Body of pancreas (tissue), 4 donors: ENCODE measurements at regions not wholly inside any gene's neighbourhood (a gene's known extent, or its start where the extent isn't known, plus 50 kb on each side); places are given as distances from the start of the nearest gene placed in this dataset.

Experiments
- ATAC-seq: fragments of 150-250 bp; one replicate; pipeline ENCODE4 v1.9.1; 2016
- DNase-seq, 4 donors: peaks; one replicate each; pipeline ENCODE4 v3.0.0-alpha.2; 2019
- H3K27ac ChIP-seq, 4 donors: fragments of 200-600 bp; sonication (generic); 1 replicate in 3 of 4; 2 replicates in 1 of 4; pipeline versions ENCODE4 v1.5.1 to v1.6.1; 2016 to 2019; ENCODE audit warnings: mild to moderate bottlenecking in 1 of 4, mixed read lengths in 1 of 4, moderate library complexity in 1 of 4
- H3K27me3 ChIP-seq, 2 donors: fragments of 200-600 bp; sonication (generic); one replicate each; pipeline ENCODE4 v1.6.0; 2016; ENCODE audit warnings: mild to moderate bottlenecking in 1 of 2
- H3K36me3 ChIP-seq, 2 donors: fragments of 200-600 bp; sonication (generic); replicated peaks in 1 of 2; 2 replicates each; pipeline ENCODE4 v1.5.1; 2016; ENCODE audit warnings: low read depth in 2 of 2; ENCODE audit not compliant: insufficient read depth in 1 of 2
- H3K4me1 ChIP-seq: fragments of 200-600 bp; sonication (generic); one replicate; pipeline ENCODE4 v1.6.0; 2016
- H3K4me3 ChIP-seq, 2 donors: fragments of 200-600 bp; sonication (generic); 1 replicate in 1 of 2; 2 replicates in 1 of 2; pipeline ENCODE4 v1.5.1; 2016 to 2019
- H3K9me3 ChIP-seq, 3 donors: fragments of 200-600 bp; sonication (generic); 1 replicate in 2 of 3; 2 replicates in 1 of 3; pipeline ENCODE4 v1.5.1; 2016
- CTCF ChIP-seq, 7 experiments: fragments of 450-650 bp in 4 of 7; fragments of 200-600 bp in 3 of 7; sonication (generic) in 3 of 7; IDR thresholded peaks; one replicate each; pipeline ENCODE4 v1.5.1; 2016 to 2019; ENCODE audit warnings: antibody characterized with exemption in 7 of 7
- POLR2A ChIP-seq, 3 donors: fragments of 450-650 bp; IDR thresholded peaks; one replicate each; pipeline ENCODE4 v1.6.1; 2016; ENCODE audit warnings: antibody characterized with exemption in 3 of 3, mild to moderate bottlenecking in 2 of 3
- WGBS, 2 donors: methylation state at CpG; one replicate each; pipeline ENCODE4 v1.1.5; 2017; 5-methylcytosine and 5-hydroxymethylcytosine counted together
- intact Hi-C: fragments of 100-400 bp; cut with DNase I; formaldehyde crosslinking; loops from one replicate; pipeline ENCODE4 v1.15.1; 2023

- no peaks in the 10 kb centered on the region for H3K9me3 ChIP-seq
- no peaks in the 10 kb centered on the region for H3K27me3 ChIP-seq
- intact Hi-C loops, result no loop called here
- no peak for DNase-seq
- H3K36me3 ChIP-seq, result no peaks in the 10 kb centered on the region
- 27 to 34% methylated on average over 2 of the region's 2 CpGs for WGBS, 2 donors
- no peak overlapping the region for H3K27ac ChIP-seq
- H3K4me3 ChIP-seq, result no peak overlapping the region
- H3K4me1 ChIP-seq, result no peaks in the 10 kb centered on the region
- no peak for ATAC-seq
- no peak for TF ChIP-seq POLR2A (IDR thresholded peaks at IDR 0.05)
- no peak for TF ChIP-seq CTCF (IDR thresholded peaks at IDR 0.05)
Measured at GRCh38 chr15:97077975-97078374, 747.5 kb downstream of the NR2F2 start.

- DNase-seq (no peak), ATAC-seq (no peak)
- no peak overlapping the region for H3K27ac ChIP-seq
- no peak for TF ChIP-seq POLR2A (IDR thresholded peaks at IDR 0.05)
- no peak for TF ChIP-seq CTCF (IDR thresholded peaks at IDR 0.05)
- no peaks in the 10 kb centered on the region for H3K4me1 ChIP-seq
- 13 to 22% methylated on average over 5 to 6 of the region's 6 CpGs for WGBS, 2 donors
- H3K4me3 ChIP-seq, result no peak overlapping the region
- H3K36me3 ChIP-seq, result no peaks in the 10 kb centered on the region
- intact Hi-C loops, result no loop called here
- H3K27me3 ChIP-seq, result no peaks in the 10 kb centered on the region
- H3K9me3 ChIP-seq, result no peaks in the 10 kb centered on the region
Measured at GRCh38 chr15:97078591-97078990, 748.1 kb downstream of the NR2F2 start.

GRCh38 chr15:97081666-97082226 is 751.2 kb downstream of the NR2F2 start:
- TF ChIP-seq CTCF (IDR thresholded peaks at IDR 0.05) (no peak), POLR2A (IDR thresholded peaks at IDR 0.05) (no peak)
- WGBS, 2 donors, result 61 to 65% methylated on average over 6 of the region's 6 CpGs
- ATAC-seq, result no peak

DNA sequence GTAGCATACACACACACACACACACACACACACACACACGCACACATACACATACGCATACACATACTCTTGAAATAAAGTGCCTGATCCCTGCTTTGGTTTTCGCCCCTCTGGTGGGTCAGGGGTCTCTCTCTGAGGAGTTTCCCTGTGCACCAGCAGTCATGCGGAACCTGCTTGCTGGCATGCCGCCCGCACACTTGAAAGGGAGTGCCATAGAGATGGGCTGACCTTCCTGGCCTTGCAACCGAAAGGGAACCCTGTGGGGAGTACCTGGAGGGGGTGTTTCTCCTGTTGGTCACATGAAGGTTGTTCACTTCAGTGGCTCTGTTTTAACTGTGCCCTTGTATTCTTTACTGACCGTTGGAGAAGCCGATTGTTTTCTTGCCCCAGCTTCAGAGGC is 752.3 kb downstream of the NR2F2 start:
- no peak overlapping the region for H3K27ac ChIP-seq
- ATAC-seq, result no peak
- 67 to 69% methylated on average over 9 of the region's 9 CpGs for WGBS, 2 donors
- DNase-seq, result peak in 1 of 4 donors; percentile 11
- no peak for TF ChIP-seq POLR2A (IDR thresholded peaks at IDR 0.05)
- no peak for TF ChIP-seq CTCF (IDR thresholded peaks at IDR 0.05)
- H3K36me3 ChIP-seq, result no peaks in the 10 kb centered on the region
- H3K4me1 ChIP-seq, result no peaks in the 10 kb centered on the region
- intact Hi-C loops, result no loop called here
- no peaks in the 10 kb centered on the region for H3K9me3 ChIP-seq
- H3K4me3 ChIP-seq, result no peak overlapping the region
- H3K27me3 ChIP-seq, result peaks cover 0 to 9% of the 10 kb centered on the region in 2 donors

More at GRCh38 chr15:97081666-97082226, 751.2 kb downstream of the NR2F2 start:
- H3K9me3 ChIP-seq, result no peaks in the 10 kb centered on the region
- H3K27me3 ChIP-seq, result peaks cover 0 to 9% of the 10 kb centered on the region in 2 donors
- H3K4me1 ChIP-seq, result no peaks in the 10 kb centered on the region
- H3K4me3 ChIP-seq, result no peak overlapping the region
- no peaks in the 10 kb centered on the region for H3K36me3 ChIP-seq
- DNase-seq, result no peak
- no peak overlapping the region for H3K27ac ChIP-seq
- intact Hi-C loops, result no loop called here

- ATAC-seq (no peak), DNase-seq (no peak)
- no peaks in the 10 kb centered on the region for H3K9me3 ChIP-seq
- WGBS, 2 donors, result 42 to 45% methylated on average over 2 of the region's 2 CpGs
- no peak overlapping the region for H3K27ac ChIP-seq
- H3K4me1 ChIP-seq, result no peaks in the 10 kb centered on the region
- peaks cover 0 to 9% of the 10 kb centered on the region in 2 donors for H3K27me3 ChIP-seq
- intact Hi-C loops, result no loop called here
- no peaks in the 10 kb centered on the region for H3K36me3 ChIP-seq
- no peak for TF ChIP-seq CTCF (IDR thresholded peaks at IDR 0.05)
- TF ChIP-seq POLR2A (IDR thresholded peaks at IDR 0.05), result no peak
- H3K4me3 ChIP-seq, result no peak overlapping the region
Measured at GRCh38 chr15:97084650-97085049, 754.1 kb downstream of the NR2F2 start.
